ENCODE measurements at regions not wholly inside any gene's neighbourhood (a gene's known extent, or its start where the extent isn't known, plus 50 kb on each side); places are given as distances from the start of the nearest gene placed in this dataset.

DNA sequence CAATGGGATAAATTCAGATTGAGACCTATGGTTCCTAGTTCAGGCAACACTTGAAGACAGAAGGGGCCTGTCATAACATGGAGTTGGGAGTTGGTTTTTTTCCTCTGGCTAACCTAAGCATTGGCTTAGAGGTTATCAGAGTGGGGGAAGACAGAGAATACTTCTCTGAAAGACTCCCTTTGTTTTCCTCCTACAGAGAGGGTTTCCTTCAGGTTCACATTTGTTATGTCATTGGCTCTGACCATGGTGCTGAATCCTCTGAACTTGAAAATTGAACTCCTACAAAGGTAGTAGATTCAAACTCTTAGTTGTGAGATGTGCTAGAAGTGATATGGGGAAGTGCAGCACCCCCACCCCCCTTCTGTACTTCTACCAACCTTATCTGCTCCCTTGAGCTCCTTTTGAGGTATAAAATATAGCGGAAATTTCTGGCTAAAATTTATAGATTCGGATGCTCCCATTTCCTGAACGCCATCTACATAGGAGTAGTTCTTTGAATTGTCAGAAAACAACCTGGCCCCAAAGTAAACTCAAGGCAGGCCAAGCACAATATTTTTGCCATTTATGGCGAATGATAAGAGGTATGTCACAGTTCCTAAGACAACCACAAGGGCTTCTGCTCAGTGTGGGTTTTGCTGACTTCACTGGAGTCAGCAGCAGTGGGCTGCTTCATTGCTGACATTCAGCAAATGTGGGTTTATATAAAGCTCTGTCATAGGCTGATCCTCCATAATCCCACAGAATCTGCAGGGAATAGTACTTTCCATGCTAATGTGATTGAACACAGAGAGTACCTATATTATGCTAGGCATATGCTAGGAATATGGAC, 131.6 kb upstream of the KLF14 start:
- H3K4me3 Mint-ChIP-seq = no peak overlapping the region
- no peaks in the 10 kb centered on the region for H3K27me3 Mint-ChIP-seq
- peaks cover 27% of the 10 kb centered on the region for H3K36me3 Mint-ChIP-seq
- peaks cover 10 to 23% (median 14%) of the 10 kb centered on the region in 3 donors for H3K9me3 Mint-ChIP-seq
- H3K27ac Mint-ChIP-seq = peak overlapping the region in 2 of 3 donors; percentile 5 to 46
- H3K4me1 Mint-ChIP-seq = peaks cover 0 to 5% (median 4%) of the 10 kb centered on the region in 3 donors

DNA sequence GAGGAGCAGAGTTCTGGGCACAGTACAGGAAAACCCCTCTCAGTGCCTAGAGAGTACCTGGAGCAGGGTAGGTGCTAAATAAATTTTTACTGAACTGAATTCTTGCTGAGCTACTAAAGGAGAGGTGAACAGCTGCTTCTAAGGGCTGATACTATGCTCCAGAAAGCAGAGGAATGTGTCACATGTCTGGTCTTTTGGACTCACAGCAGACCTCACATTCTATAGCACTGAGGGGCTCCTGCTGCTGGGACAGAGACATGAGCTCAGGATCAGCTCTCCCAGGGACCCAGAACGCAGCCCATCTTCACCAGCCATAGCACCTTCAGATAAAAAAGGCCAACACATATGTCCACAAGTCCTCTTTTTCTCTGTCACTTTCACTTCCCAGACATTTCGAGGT, 133.0 kb upstream of the KLF14 start:
- peaks cover 19% of the 10 kb centered on the region for H3K36me3 Mint-ChIP-seq
- H3K27me3 Mint-ChIP-seq = no peaks in the 10 kb centered on the region
- H3K9me3 Mint-ChIP-seq = peaks cover 5 to 13% (median 7%) of the 10 kb centered on the region in 3 donors
- H3K4me1 Mint-ChIP-seq = peaks cover 2 to 5% (median 4%) of the 10 kb centered on the region in 3 donors
- no peak overlapping the region for H3K4me3 Mint-ChIP-seq
- peak overlapping the region in 1 of 3 donors; percentile 80 for H3K27ac Mint-ChIP-seq

DNA sequence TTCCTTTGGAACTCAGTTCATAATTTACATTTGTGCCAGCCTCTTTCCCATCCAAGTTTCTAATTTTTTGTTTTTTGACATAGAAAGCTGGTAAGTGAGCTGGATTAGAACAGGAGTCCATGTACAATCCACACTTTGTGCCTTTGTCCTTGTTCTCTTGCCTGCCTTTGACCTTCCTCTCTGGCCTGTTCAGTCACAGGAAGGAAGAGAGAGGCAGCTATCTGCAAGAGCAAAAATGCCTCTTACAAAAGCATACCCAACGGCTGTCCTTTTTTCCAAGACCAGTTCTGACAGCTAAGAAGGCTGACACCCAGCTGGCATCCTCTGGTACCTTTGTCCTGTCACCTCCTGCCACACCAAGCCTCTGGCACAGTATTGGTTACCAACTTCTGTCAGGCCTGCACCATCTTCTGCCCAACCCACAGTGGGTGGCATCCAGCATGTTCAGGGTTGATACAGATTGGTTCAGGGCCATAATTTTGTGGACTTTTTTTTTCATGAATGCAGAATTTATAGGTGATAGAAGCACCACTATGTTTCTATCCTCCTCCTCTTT, 133.7 kb upstream of the KLF14 start:
- H3K9me3 Mint-ChIP-seq = peaks cover 5 to 11% (median 6%) of the 10 kb centered on the region in 3 donors
- H3K27ac Mint-ChIP-seq = peak overlapping the region in 1 of 3 donors; percentile 80
- H3K4me3 Mint-ChIP-seq = no peak overlapping the region
- no peaks in the 10 kb centered on the region for H3K27me3 Mint-ChIP-seq
- peaks cover 3 to 6% (median 5%) of the 10 kb centered on the region in 3 donors for H3K4me1 Mint-ChIP-seq
- peaks cover 17% of the 10 kb centered on the region for H3K36me3 Mint-ChIP-seq

DNA sequence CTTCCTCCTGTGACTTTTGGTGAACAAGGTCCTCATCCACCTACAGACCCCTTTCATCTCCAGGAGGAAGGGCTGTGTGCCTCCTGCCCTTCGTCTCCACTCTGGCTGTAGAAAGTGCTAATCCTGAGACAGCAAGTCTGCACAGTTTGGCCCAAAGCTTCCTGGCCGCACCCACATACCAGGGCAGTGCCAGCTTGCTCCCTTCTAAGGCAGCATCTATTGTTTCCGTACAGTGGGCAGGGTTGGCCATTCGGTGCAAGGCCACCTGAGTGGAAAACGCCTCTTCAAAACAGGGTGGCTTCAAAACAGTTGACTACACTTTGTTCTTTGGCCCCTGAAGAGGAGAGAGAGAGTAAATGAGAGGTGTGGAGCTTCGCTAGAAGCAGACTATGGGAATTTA, 134.1 kb upstream of the KLF14 start:
- Mint-ChIP-seq H3K27me3 (no peaks in the 10 kb centered on the region), H3K27ac (no peak overlapping the region), H3K36me3 (peaks cover 14% of the 10 kb centered on the region), H3K4me3 (peak overlapping the region in 1 of 4 donors; percentile 50), H3K9me3 (peaks cover 4 to 11% (median 5%) of the 10 kb centered on the region in 3 donors), H3K4me1 (peaks cover 3 to 10% (median 5%) of the 10 kb centered on the region in 3 donors)

DNA sequence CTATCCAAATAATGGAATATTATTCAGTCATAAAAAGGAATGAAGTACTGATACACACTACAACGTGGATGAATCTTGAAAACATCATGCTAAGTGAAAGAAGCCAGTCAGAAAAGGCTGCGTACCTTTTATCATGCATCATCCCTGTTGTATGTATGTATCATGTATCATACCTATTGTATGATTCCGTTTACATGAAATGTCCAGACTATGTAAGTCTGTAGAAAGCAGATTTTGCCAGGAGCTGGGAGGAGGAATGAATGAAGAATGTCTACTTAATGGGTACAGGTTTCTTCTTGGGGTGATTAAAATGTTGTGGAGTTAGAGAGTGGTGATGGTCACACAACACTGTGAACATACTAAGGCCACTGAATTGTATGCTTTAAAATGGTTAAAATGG, 135.9 kb upstream of the KLF14 start:
- Mint-ChIP-seq H3K9me3 (peaks cover 2 to 4% (median 3%) of the 10 kb centered on the region in 3 donors), H3K4me3 (no peak overlapping the region), H3K36me3 (peaks cover 4% of the 10 kb centered on the region), H3K4me1 (peaks cover 0 to 18% (median 3%) of the 10 kb centered on the region in 3 donors), H3K27me3 (no peaks in the 10 kb centered on the region), H3K27ac (no peak overlapping the region)

DNA sequence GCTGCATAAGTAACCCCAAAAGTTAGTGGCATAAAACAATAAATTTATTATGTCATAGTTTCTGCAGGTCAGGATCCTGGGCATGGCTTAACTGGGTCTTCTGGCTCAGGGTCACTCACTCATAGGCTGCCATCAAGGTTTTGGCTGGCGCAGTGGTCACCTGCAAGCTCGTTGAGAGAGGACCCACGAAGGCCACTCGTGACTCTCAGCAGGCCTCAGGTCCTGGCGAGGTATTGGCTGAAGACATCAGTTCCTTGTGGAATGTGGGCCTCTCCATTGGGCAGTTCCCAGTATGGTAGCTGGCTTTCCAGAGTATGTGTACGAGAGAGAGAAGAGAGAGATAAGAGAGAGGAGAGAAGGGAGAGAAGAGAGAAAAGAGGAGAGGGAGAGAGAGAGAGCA, 138.3 kb upstream of the KLF14 start:
- Mint-ChIP-seq H3K9me3 (peaks cover 2 to 4% (median 3%) of the 10 kb centered on the region in 3 donors), H3K4me1 (peaks cover 0 to 20% (median 6%) of the 10 kb centered on the region in 3 donors), H3K27me3 (no peaks in the 10 kb centered on the region), H3K36me3 (peaks cover 4% of the 10 kb centered on the region), H3K27ac (peak overlapping the region in 2 of 3 donors; percentile 27 to 73), H3K4me3 (no peak overlapping the region)

DNA sequence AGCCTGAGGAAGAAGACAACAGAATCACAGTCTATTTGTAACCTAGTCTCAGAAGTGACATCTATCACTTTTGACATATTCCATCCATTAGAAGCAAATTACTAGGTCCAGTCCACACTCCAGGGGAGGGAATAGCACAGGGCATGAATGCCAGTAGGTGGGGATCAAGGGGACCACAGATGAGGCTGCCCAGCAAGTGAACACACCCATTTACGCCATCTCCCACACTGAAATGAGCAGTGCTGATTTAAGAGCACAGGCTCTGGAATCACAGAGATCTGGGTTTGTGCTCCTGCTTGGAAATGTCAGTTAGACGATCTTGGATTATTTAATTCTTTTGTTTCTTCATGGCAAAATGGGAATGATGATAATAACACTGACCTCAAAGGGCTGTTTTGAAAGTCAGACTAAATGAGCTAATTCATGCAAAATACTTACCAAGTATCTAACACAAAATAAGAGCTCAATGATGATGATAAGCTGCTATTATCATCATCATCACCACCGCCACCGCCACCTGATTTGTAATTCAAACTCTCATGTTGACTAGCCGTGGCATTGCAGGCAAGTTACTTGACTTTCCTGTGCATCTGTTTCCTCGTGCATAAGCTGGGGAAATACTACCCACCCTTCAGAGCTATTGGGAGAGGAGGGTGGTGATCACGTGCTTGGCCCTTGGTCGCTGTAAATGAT, 138.9 kb upstream of the KLF14 start:
- Mint-ChIP-seq H3K4me1 (peaks cover 0 to 20% (median 6%) of the 10 kb centered on the region in 3 donors), H3K27me3 (no peaks in the 10 kb centered on the region), H3K36me3 (peaks cover 4% of the 10 kb centered on the region), H3K4me3 (no peak overlapping the region), H3K27ac (peak overlapping the region; percentile 27 to 81 (median 50)), H3K9me3 (peaks cover 2 to 4% (median 3%) of the 10 kb centered on the region in 3 donors)

DNA sequence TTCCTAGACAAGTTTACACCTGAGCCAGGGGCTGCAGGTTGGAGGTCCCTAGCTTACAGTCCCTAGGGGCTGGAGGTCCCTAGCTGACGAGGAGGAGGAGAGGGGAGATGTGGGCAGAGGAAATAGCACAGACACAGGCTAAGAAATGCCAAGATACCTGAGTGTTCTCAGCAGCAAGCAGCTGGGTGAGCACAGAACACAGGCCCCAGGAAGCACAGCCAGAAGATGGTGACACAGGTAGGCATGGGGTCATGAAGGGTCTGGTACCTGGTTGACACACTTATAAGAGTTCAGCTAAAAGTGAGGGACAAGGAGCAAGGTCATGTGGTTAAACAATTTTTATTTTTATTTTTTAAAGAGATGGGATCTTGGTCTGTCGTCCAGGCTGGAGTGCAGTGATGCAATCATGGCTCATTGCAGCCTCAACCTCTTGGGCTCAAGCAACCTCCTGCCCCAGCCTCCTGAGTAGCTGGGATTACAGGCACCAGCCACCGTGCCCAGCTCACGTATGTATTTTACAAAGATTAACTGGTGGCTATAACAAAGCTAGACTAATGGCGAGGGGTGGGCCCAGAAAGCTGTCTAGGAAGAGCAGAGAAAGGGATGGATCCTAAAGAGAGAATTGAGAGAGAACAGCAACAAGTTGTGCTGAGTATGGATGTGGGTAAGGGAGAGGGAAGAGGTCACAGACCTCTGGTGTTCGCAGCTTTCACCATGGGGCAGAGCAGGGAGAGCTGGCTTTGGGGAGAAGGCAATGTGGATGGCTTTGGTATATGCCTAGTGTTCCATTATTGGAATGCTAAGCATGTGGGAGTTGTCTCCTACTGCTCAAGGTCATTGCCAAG, 140.3 kb upstream of the KLF14 start:
- peak overlapping the region in 2 of 4 donors; percentile 13 to 65 for H3K4me3 Mint-ChIP-seq
- H3K9me3 Mint-ChIP-seq = peaks cover 2 to 4% (median 3%) of the 10 kb centered on the region in 3 donors
- H3K36me3 Mint-ChIP-seq = peaks cover 5% of the 10 kb centered on the region

DNA sequence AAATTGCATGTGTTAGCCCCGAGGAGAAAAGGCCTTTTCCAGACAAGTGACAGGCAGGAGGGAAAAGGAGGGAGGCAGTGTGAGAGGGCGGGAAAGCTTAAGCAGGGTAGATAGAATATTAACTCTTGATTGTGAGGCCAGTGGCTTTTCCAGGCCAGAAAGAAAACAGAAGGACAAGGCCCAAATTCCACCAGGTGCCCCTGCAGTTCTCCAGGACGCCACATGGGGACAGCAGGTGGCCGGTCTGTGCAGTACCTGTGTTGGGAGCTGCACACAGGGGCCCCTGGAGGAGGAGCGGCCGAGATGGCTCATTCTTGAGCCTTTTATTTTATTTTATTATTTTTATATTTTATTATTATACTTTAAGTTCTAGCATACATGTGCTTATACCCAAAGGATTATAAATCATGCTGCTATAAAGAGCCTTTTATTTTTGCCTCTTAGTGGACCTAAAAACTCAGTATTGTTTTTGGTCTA, 141.3 kb upstream of the KLF14 start:
- H3K4me3 Mint-ChIP-seq = peak overlapping the region in 1 of 4 donors; percentile 51
- H3K4me1 Mint-ChIP-seq = peaks cover 3 to 23% (median 6%) of the 10 kb centered on the region in 3 donors
- no peaks in the 10 kb centered on the region for H3K27me3 Mint-ChIP-seq
- peaks cover 5% of the 10 kb centered on the region for H3K36me3 Mint-ChIP-seq
- no peaks in the 10 kb centered on the region for H3K9me3 Mint-ChIP-seq
- peak overlapping the region in 2 of 3 donors; percentile 34 to 96 for H3K27ac Mint-ChIP-seq

More for the DNA sequence above, 140.3 kb upstream of the KLF14 start:
- Mint-ChIP-seq H3K4me1 (peaks cover 3 to 23% (median 6%) of the 10 kb centered on the region in 3 donors), H3K27ac (peak overlapping the region in 2 of 3 donors; percentile 57 to 89), H3K27me3 (no peaks in the 10 kb centered on the region)

DNA sequence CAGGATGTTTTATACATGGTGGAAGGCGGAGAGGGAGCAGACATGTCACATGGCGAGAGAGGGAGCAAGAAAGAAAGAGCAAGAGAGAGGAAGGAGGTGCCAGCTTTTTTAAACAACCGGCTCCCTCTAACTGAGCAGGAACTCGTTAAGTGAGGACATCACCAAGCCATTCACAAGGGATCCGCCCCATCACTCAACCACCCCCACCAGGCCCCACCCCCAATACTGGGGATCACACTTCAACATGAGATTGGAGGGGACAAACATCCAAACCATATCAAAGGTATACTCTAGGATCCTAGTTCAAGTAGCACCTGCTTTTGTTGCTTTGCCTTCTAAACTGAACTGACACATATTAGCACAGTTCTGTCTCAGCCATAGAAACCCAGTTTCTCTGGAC, 141.9 kb upstream of the KLF14 start:
- Mint-ChIP-seq H3K36me3 (peaks cover 5% of the 10 kb centered on the region), H3K4me1 (peaks cover 3 to 23% (median 6%) of the 10 kb centered on the region in 3 donors), H3K27ac (peak overlapping the region in 1 of 3 donors; percentile 78), H3K27me3 (no peaks in the 10 kb centered on the region), H3K4me3 (no peak overlapping the region), H3K9me3 (no peaks in the 10 kb centered on the region)

DNA sequence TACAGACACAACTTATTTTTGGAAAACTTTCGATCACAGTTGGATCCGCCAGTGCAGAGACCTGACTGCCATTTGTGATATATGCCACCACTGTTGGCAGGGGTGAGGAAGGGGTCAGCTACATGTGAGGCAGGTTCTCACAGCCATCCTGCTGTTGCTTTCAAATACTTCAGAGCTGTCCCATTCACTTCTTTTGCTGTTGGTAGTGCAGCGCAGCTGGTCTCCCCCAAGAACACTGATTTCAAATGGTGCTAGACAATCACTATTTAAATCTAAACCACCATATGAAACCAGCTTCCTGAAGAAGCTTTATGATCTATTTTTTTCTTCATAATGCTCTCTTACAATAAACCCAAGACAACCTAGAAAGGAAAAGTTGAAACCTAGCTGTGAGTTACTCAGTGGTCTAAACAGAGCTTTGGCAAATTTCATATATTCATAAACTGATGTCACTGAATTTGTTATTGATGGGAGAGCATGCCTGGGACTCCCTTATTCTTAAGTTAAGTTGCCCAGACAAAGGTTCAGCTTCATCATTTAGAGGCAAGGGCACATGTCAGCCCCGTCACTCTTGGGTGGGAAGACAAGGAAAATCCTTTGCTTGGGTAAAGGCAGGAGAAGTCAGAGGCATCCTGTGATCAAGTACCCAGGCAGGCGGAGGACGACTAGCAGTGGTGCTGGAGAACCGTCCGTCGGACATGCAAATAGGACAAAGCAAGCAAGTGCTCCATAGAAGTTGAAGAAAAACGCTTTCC, 143.4 kb upstream of the KLF14 start:
- Mint-ChIP-seq H3K4me3 (peak overlapping the region in 2 of 4 donors; percentile 47 to 55), H3K9me3 (no peaks in the 10 kb centered on the region), H3K36me3 (peaks cover 5% of the 10 kb centered on the region), H3K27me3 (no peaks in the 10 kb centered on the region), H3K27ac (no peak overlapping the region), H3K4me1 (peaks cover 3 to 22% (median 3%) of the 10 kb centered on the region in 3 donors)

DNA sequence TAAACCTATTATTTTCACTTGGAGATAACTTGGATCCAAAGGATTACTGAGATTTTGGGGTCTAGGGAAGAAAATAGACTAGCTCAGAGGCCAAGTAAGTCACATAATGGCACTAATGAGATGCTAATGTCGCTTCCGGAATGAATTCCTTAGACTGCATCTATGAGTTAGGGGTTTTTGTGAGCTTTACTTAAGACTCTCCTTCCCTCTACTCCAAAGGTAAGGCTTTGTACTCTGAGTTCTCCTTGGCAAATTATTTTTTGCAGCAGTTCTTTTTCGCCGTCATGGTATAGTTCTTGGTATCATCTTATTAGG, 143.9 kb upstream of the KLF14 start:
- H3K4me3 Mint-ChIP-seq = no peak overlapping the region
- no peak overlapping the region for H3K27ac Mint-ChIP-seq
- H3K27me3 Mint-ChIP-seq = no peaks in the 10 kb centered on the region
- no peaks in the 10 kb centered on the region for H3K9me3 Mint-ChIP-seq
- peaks cover 8% of the 10 kb centered on the region for H3K36me3 Mint-ChIP-seq
- H3K4me1 Mint-ChIP-seq = peaks cover 3 to 18% (median 3%) of the 10 kb centered on the region in 3 donors

DNA sequence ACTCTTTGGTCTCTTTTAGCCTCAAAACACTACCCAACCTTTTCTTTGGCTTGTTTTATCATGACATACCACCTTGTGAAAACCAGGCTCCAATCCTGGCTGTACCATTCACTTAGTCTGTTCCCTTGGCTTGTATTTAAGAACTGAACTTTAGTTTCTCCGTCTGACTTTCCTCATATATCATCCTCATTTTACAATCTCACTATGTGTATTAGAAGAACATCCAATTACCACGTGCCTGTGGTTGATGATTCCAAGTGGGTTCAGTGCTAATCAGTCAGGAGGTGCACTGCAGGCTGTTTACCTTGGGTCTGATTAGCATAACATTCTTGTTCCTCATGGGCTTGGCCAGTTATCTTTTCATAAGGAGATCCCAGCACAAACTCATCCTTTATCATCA, 144.8 kb upstream of the KLF14 start:
- Mint-ChIP-seq H3K4me3 (no peak overlapping the region), H3K36me3 (peaks cover 8% of the 10 kb centered on the region), H3K27ac (peak overlapping the region in 1 of 3 donors; percentile 64), H3K27me3 (no peaks in the 10 kb centered on the region), H3K4me1 (peaks cover 3 to 10% (median 3%) of the 10 kb centered on the region in 3 donors), H3K9me3 (no peaks in the 10 kb centered on the region)

DNA sequence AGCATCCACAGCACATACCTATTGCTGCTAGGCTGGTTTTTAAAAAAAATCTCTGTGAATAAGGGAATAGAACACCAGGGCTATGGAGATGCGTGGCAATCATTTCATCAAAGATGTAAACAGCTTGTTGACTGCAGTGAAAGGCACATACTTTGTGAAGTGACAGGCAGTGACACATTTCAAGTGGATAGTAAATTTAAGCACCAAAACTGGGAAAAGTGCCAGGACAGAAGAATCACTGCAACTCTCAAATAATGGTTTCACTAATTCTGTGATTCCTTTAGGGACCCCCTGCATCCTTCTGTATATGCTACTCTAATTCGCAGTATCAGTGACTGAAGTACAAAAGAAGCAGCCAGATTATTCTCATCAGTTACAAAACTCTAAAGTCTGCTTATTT, 145.2 kb upstream of the KLF14 start:
- Mint-ChIP-seq H3K4me3 (no peak overlapping the region), H3K27ac (peak overlapping the region in 1 of 3 donors; percentile 64), H3K9me3 (no peaks in the 10 kb centered on the region), H3K27me3 (no peaks in the 10 kb centered on the region), H3K36me3 (peaks cover 8% of the 10 kb centered on the region), H3K4me1 (peaks cover 3 to 8% (median 3%) of the 10 kb centered on the region in 3 donors)

All from IgD-negative memory B cell (primary cell).